ENCODE measurements at regions not wholly inside any gene's neighbourhood (a gene's known extent, or its start where the extent isn't known, plus 50 kb on each side); places are given as distances from the start of the nearest gene placed in this dataset.

- Mint-ChIP-seq H3K27me3 (ENCODE audit: insufficient read depth, low read depth, poor library complexity) (no peaks in the 10 kb centered on the region), H3K4me3 (no peak overlapping the region), H3K36me3 (ENCODE audit: low read depth) (peaks cover 4% of the 10 kb centered on the region; the same call in 1 of the 3 replicates), H3K27ac (no peak overlapping the region), H3K9me3 (peaks cover 14% of the 10 kb centered on the region; the same call in 2 of the 3 replicates), H3K4me1 (no peaks in the 10 kb centered on the region)
- Histone ChIP-seq H3F3A (replicated peaks; ENCODE audit: low read depth) (no peaks in the 10 kb centered on the region), H4K20me1 (replicated peaks; ENCODE audit: insufficient read depth) (no peaks in the 10 kb centered on the region), H3K27me3 (ENCODE audit: insufficient read depth) (no peaks in the 10 kb centered on the region), H3K4me2 (no peak overlapping the region), H3K36me3 (ENCODE audit: insufficient read depth) (no peaks in the 10 kb centered on the region), H3K9me2 (ENCODE audit: insufficient read depth) (no peaks in the 10 kb centered on the region), H3K79me2 (replicated peaks; ENCODE audit: insufficient read depth) (no peaks in the 10 kb centered on the region), H2AFZ (no peak overlapping the region), H3K4me3 (no peak overlapping the region), H3K27ac (ENCODE audit: low read depth) (no peak overlapping the region), H3K4me1 (ENCODE audit: insufficient read depth) (no peaks in the 10 kb centered on the region)
- ATAC-seq: no peak
- no peak for DNase-seq (ENCODE audit: low spot score)
- TF ChIP-seq ZNF462 (CRISPR knock-in tag; IDR thresholded peaks at IDR 0.05) (no peak), ZNF331 (CRISPR knock-in tag; IDR thresholded peaks at IDR 0.05; ENCODE audit: low read depth) (no peak), EZH2 (IDR thresholded peaks at IDR 0.05; ENCODE audit: low read depth, unreplicated experiment) (no peak), EZH2phosphoT487 (IDR thresholded peaks at IDR 0.05; ENCODE audit: unreplicated experiment) (no peak), ETS1 (IDR thresholded peaks at IDR 0.05) (no peak), NANOG (IDR thresholded peaks at IDR 0.05; ENCODE audit: borderline replicate concordance) (no peak), STAT1 (IDR thresholded peaks at IDR 0.05; ENCODE audit: unreplicated experiment) (no peak), POLR2AphosphoS5 (IDR thresholded peaks at IDR 0.05; ENCODE audit: low read depth) (no peak), CTCF (conservative IDR thresholded peaks at IDR 0.05; ENCODE audit: low read depth in 2 of 2) (no peak), ZNF114 (CRISPR knock-in tag; IDR thresholded peaks at IDR 0.05) (no peak), REST (IDR thresholded peaks at IDR 0.05; ENCODE audit: unreplicated experiment) (no peak), JUNB (IDR thresholded peaks at IDR 0.05; ENCODE audit: unreplicated experiment) (no peak), CREB1 (CRISPR knock-in tag; IDR thresholded peaks at IDR 0.05; ENCODE audit: low read depth) (no peak)
Observed at GRCh38 chr2:145710303-145710702, 1190.4 kb upstream of the ZEB2 start.

Measured in GM23338 (cell line).